Natural killer cell (primary cell): ENCODE measurements at regions not wholly inside any gene's neighbourhood (a gene's known extent, or its start where the extent isn't known, plus 50 kb on each side); places are given as distances from the start of the nearest gene placed in this dataset.
"Not testable (repeated sequence)": the region's sequence is repeated elsewhere in the genome, so short reads cannot be mapped to it uniquely, and the experiment has no call there.

Experiments
- ATAC-seq, 3 donors: fragments of 150-1000 bp in 2 of 3; fragments of 200-7000 bp in 1 of 3; cut with Tn5 transposase; 1 replicate in 1 of 3; 2 replicates in 2 of 3; pipeline ENCODE4 v1.10.0; 2021; ENCODE audit warnings: mild to moderate bottlenecking in 2 of 3, moderate library complexity in 2 of 3
- DNase-seq, 2 donors: peaks; one replicate each; pipeline versions ENCODE4 v3.0.0 to v3.0.0-alpha.2; 2013 to 2021; ENCODE audit warnings: mixed read lengths in 1 of 2
- H3K27ac ChIP-seq: one replicate; pipeline ENCODE4 v1.5.1; 2013; ENCODE audit warnings: mild to moderate bottlenecking, low read length
- H3K27me3 ChIP-seq: one replicate; pipeline ENCODE4 v1.6.1; 2013; ENCODE audit warnings: low read length; ENCODE audit not compliant: control insufficient read depth, insufficient read depth
- H3K36me3 ChIP-seq: one replicate; pipeline ENCODE4 v1.6.1; 2013; ENCODE audit warnings: low read length; ENCODE audit not compliant: control insufficient read depth, insufficient read depth
- H3K4me1 ChIP-seq: one replicate; pipeline ENCODE4 v1.6.1; 2013; ENCODE audit warnings: low read length; ENCODE audit not compliant: control insufficient read depth, insufficient read depth
- H3K4me3 ChIP-seq: one replicate; pipeline ENCODE4 v1.5.1; 2013; ENCODE audit warnings: low read length
- H3K9me3 ChIP-seq: one replicate; pipeline ENCODE4 v1.6.1; 2013; ENCODE audit warnings: low read length; ENCODE audit not compliant: control insufficient read depth, insufficient read depth
- H3K27ac Mint-ChIP-seq, 2 donors: one replicate each; pipeline ENCODE4 v1.8.0; 2022; ENCODE audit warnings: mild to moderate bottlenecking in 2 of 2, mixed read lengths in 2 of 2, moderate library complexity in 1 of 2
- H3K27me3 Mint-ChIP-seq, 2 donors: one replicate each; pipeline ENCODE4 v1.8.0; 2022; ENCODE audit warnings: low read depth in 2 of 2, mixed read lengths in 2 of 2
- H3K36me3 Mint-ChIP-seq: one replicate; pipeline ENCODE4 v1.8.0; 2022; ENCODE audit warnings: mixed read lengths
- H3K4me1 Mint-ChIP-seq, 2 donors: one replicate each; pipeline ENCODE4 v1.8.0; 2022; ENCODE audit warnings: mixed read lengths in 2 of 2
- H3K4me3 Mint-ChIP-seq: one replicate; pipeline ENCODE4 v1.8.0; 2022; ENCODE audit warnings: mild to moderate bottlenecking, moderate library complexity, mixed read lengths
- H3K9me3 Mint-ChIP-seq, 2 donors: one replicate each; pipeline ENCODE4 v1.8.0; 2022; ENCODE audit warnings: mixed read lengths in 2 of 2
- CTCF ChIP-seq: fragments of 200-600 bp; IDR thresholded peaks from one replicate; pipeline ENCODE4 v1.8.0; 2022; ENCODE audit warnings: antibody characterized with exemption
- WGBS: methylation state at CpG from one replicate; pipeline ENCODE4 v1.1.7; 2013; ENCODE audit warnings: missing lambda C conversion rate; ENCODE audit not compliant: insufficient coverage; 5-methylcytosine and 5-hydroxymethylcytosine counted together
- intact Hi-C: fragments of 100-400 bp; cut with micrococcal nuclease; formaldehyde crosslinking; loops from one replicate; pipeline ENCODE4 v1.14.2; 2022

- H3K27me3 Mint-ChIP-seq, result no peaks in the 10 kb centered on the region
- H3K27ac Mint-ChIP-seq, result no peak overlapping the region
- no peaks in the 10 kb centered on the region for H3K4me1 Mint-ChIP-seq
- H3K9me3 Mint-ChIP-seq, result peaks cover 10 to 24% of the 10 kb centered on the region in 2 donors
- peaks cover 6% of the 10 kb centered on the region for H3K36me3 Mint-ChIP-seq
- Histone ChIP-seq H3K27ac (no peak overlapping the region), H3K9me3 (no peaks in the 10 kb centered on the region), H3K27me3 (no peaks in the 10 kb centered on the region), H3K4me3 (no peak overlapping the region), H3K4me1 (no peaks in the 10 kb centered on the region), H3K36me3 (no peaks in the 10 kb centered on the region)
- DNase-seq (no peak), ATAC-seq (no peak)
- H3K4me3 Mint-ChIP-seq, result no peak overlapping the region
- whole genome bisulfite sequencing, result 75% methylated on average over 4 of the region's 4 CpGs
- intact Hi-C loops, result no loop called here
- TF ChIP-seq CTCF, result no peak
Measured at GRCh38 chr1:80310703-80311245, 1304.2 kb upstream of the ADGRL4 start.

- H3K4me1 Mint-ChIP-seq, result no peaks in the 10 kb centered on the region
- no peak overlapping the region for H3K4me3 Mint-ChIP-seq
- ATAC-seq, result no peak
Measured at GRCh38 chr1:80305466-80305865, 1298.9 kb upstream of the ADGRL4 start.

GRCh38 chr1:80293818-80294217 lies 1287.3 kb upstream of the ADGRL4 start:
- Histone ChIP-seq H3K36me3 (no peaks in the 10 kb centered on the region), H3K9me3 (no peaks in the 10 kb centered on the region), H3K4me3 (no peak overlapping the region), H3K4me1 (no peaks in the 10 kb centered on the region), H3K27ac (no peak overlapping the region), H3K27me3 (no peaks in the 10 kb centered on the region)
- no peak for TF ChIP-seq CTCF
- no peak overlapping the region for H3K4me3 Mint-ChIP-seq
- DNase-seq (no peak), ATAC-seq (no peak)
- WGBS, result 74% methylated on average over 3 of the region's 3 CpGs
- H3K4me1 Mint-ChIP-seq, result no peaks in the 10 kb centered on the region
- H3K9me3 Mint-ChIP-seq, result peaks cover 5 to 12% of the 10 kb centered on the region in 2 donors
- no peaks in the 10 kb centered on the region for H3K36me3 Mint-ChIP-seq
- H3K27me3 Mint-ChIP-seq, result no peaks in the 10 kb centered on the region
- intact Hi-C loops, result no loop called here
- no peak overlapping the region for H3K27ac Mint-ChIP-seq

More at GRCh38 chr1:80305466-80305865, 1298.9 kb upstream of the ADGRL4 start:
- no peak for DNase-seq
- Histone ChIP-seq H3K9me3 (no peaks in the 10 kb centered on the region), H3K36me3 (no peaks in the 10 kb centered on the region), H3K27ac (no peak overlapping the region), H3K4me1 (no peaks in the 10 kb centered on the region), H3K27me3 (no peaks in the 10 kb centered on the region), H3K4me3 (no peak overlapping the region)
- WGBS, result 81% methylated on average over 2 of the region's 2 CpGs
- intact Hi-C loops, result no loop called here
- H3K27me3 Mint-ChIP-seq, result no peaks in the 10 kb centered on the region
- no peak for TF ChIP-seq CTCF
- peaks cover 9% of the 10 kb centered on the region for H3K36me3 Mint-ChIP-seq
- no peak overlapping the region for H3K27ac Mint-ChIP-seq
- H3K9me3 Mint-ChIP-seq, result peaks cover 7 to 20% of the 10 kb centered on the region in 2 donors

GRCh38 chr1:80288750-80289149 lies 1282.2 kb upstream of the ADGRL4 start:
- H3K27ac ChIP-seq, H3K4me3 ChIP-seq, H3K27me3 Mint-ChIP-seq, H3K4me3 Mint-ChIP-seq, H3K27me3 ChIP-seq, H3K4me1 ChIP-seq, H3K4me1 Mint-ChIP-seq, intact Hi-C loops, DNase-seq, H3K36me3 ChIP-seq, H3K36me3 Mint-ChIP-seq, H3K9me3 ChIP-seq, H3K27ac Mint-ChIP-seq, ATAC-seq: not testable (repeated sequence)
- H3K9me3 Mint-ChIP-seq, result peaks cover 11 to 15% of the 10 kb centered on the region in 2 donors
- WGBS, result 91% methylated on average over 2 of the region's 3 CpGs
